NB4 (cell line): ENCODE measurements at regions not wholly inside any gene's neighbourhood (a gene's known extent, or its start where the extent isn't known, plus 50 kb on each side); places are given as distances from the start of the nearest gene placed in this dataset.

ENCODE experiments used
- CTCF ChIP-seq: IDR thresholded peaks from one replicate; pipeline ENCODE4 v1.5.1; 2012; ENCODE audit warnings: low read depth, low read length
- POLR2A ChIP-seq: IDR thresholded peaks from 2 replicates; pipeline ENCODE4 v1.6.1; 2011; ENCODE audit warnings: mild to moderate bottlenecking; ENCODE audit not compliant: insufficient read length; ENCODE audit errors: extremely low read depth

- TF ChIP-seq POLR2A: no peak
- no peak for TF ChIP-seq CTCF
Observed at GRCh38 chr10:51014680-51015389, 59.5 kb upstream of the PRKG1 start.
